NCI-H345 (cell line): ENCODE measurements at regions not wholly inside any gene's neighbourhood (a gene's known extent, or its start where the extent isn't known, plus 50 kb on each side); places are given as distances from the start of the nearest gene placed in this dataset.

Experiments
- DNase-seq: peaks from one replicate; lab custom pipeline; 2025; lab: John Stamatoyannopoulos, UW

GRCh38 chr5:171684169-171684568, 101.4 kb upstream of the SMIM23 start:
- DNase-seq: no peak

GRCh38 chr5:171688696-171689495, 96.7 kb upstream of the SMIM23 start:
- DNase-seq: no peak

- DNase-seq: no peak
Measured at GRCh38 chr5:171689853-171690417, 95.7 kb upstream of the SMIM23 start.

- DNase-seq: no peak
Measured at GRCh38 chr5:171692107-171692506, 93.5 kb upstream of the SMIM23 start.

- DNase-seq: no peak
Measured at GRCh38 chr5:171692936-171693335, 92.7 kb upstream of the SMIM23 start.

GRCh38 chr5:171693412-171693811, 92.2 kb upstream of the SMIM23 start:
- no peak for DNase-seq

GRCh38 chr5:171695804-171696203, 89.8 kb upstream of the SMIM23 start:
- no peak for DNase-seq

- no peak for DNase-seq
Measured at GRCh38 chr5:171697221-171698102, 88.2 kb upstream of the SMIM23 start.

GRCh38 chr5:171700318-171700912, 85.2 kb upstream of the SMIM23 start:
- no peak for DNase-seq

GRCh38 chr5:171701100-171701541, 84.5 kb upstream of the SMIM23 start:
- no peak for DNase-seq

GRCh38 chr5:171702135-171702770, 83.4 kb upstream of the SMIM23 start:
- DNase-seq: no peak

- no peak for DNase-seq
Measured at GRCh38 chr5:171703146-171703545, 82.5 kb upstream of the SMIM23 start.

- DNase-seq: no peak
Measured at GRCh38 chr5:171705036-171705435, 80.6 kb upstream of the SMIM23 start.

- DNase-seq: no peak
Measured at GRCh38 chr5:171705830-171706468, 79.7 kb upstream of the SMIM23 start.

- DNase-seq: no peak
Measured at GRCh38 chr5:171706736-171707441, 78.7 kb upstream of the SMIM23 start.

GRCh38 chr5:171707442-171707792, 78.2 kb upstream of the SMIM23 start:
- no peak for DNase-seq

GRCh38 chr5:171709930-171710329, 75.7 kb upstream of the SMIM23 start:
- DNase-seq: no peak

- no peak for DNase-seq
Measured at GRCh38 chr5:171710451-171711024, 75.1 kb upstream of the SMIM23 start.

GRCh38 chr5:171711571-171711970, 74.0 kb upstream of the SMIM23 start:
- no peak for DNase-seq

- no peak for DNase-seq
Measured at GRCh38 chr5:171712616-171713015, 73.0 kb upstream of the SMIM23 start.
